Right lung (tissue), 2 donors: ENCODE measurements at regions not wholly inside any gene's neighbourhood (a gene's known extent, or its start where the extent isn't known, plus 50 kb on each side); places are given as distances from the start of the nearest gene placed in this dataset.

Experiments used
- DNase-seq, 2 donors: peaks; one replicate each; pipeline ENCODE4 v3.0.0-alpha.2; 2013

DNA sequence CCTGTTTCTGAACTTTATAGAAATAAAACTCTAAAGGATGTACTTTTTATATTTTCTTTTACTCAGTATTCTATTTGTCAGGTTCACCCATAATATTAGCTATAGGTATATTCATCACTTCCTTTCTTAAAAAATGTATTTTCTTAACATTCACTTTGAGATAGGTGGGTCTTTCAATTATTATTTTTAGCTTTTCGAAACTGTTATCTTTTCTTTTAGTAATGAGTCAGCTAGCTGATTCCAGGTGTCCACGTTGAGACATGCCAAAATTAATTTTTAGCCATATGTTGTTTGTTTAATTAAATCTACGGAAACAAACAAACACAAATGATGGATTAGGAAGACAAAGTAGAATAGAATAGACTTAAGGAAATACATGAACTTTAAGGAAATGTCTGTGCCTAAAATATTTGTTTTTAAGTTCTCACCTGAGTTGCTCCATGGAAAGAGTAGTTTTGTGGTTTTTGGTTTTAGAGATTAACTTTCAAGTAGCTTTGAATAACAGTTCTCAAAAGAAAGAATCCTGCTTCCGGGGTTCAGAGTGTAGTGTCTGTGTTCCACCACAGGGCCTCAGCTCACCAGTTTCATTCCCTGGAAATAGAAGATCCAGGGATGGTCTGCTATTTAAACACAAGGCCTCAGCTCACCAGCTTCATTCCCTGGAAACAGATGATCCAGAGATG, 435.0 kb downstream of the HAO1 start:
- DNase-seq: no peak

DNA sequence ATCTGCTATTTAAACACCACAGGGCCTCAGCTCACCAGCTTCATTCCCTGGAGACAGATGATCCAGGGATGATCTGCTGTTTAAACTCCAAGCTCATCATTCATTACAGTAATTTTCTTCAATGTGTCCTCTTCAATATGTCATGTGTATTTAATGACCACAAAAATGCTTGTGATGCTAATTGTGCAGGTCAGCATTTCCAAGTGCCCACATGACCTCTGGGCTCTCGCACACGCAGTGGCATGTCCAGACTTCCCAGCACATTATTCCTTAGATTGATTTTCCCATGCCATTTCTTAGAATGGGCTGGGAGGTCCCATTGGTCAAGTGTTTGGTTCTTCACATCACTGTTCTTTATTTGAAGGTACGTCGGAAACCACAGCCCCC, 434.4 kb downstream of the HAO1 start:
- DNase-seq: no peak

DNA sequence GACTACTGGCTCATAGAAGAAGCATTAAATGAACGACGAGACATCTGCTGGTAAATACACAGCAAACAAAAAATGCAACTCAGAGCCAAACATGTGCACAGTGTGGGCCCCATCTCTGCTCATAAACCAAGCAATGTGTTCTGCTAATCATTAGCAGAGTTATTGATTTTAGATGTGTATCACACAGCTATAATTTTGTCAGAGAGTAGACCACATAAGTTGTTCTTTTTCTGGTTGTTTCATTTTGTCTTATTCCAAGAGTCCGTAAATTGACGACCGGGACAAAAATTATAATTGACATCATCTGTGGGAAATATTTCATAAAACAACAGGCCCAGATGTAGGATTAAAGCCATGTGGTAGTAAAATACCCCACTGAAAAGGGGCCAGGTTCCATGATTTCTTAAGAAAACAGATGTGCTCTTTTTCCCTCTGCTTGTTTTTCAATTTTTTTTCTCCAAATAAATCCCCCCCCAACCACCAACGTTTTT, 423.6 kb downstream of the HAO1 start:
- DNase-seq: no peak

DNA sequence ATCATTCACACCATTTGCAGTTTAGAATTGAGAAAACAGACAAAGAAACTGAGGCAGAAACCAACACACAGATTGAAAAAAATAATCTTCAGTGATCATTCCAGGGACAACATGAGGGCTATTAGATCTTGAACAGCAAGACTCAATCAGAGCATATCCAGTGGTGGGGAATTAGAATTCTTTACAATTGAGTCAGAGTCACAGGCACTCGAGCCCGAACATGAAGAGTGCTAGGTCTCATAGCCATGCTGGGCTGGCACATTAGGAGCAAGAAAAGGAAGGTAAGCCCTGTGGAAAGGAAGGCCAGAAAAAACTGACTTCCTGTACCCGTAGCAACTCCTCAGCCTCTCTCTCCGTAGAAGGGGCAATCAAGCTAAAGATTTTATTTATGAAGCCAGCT, 419.9 kb downstream of the HAO1 start:
- DNase-seq: no peak

DNA sequence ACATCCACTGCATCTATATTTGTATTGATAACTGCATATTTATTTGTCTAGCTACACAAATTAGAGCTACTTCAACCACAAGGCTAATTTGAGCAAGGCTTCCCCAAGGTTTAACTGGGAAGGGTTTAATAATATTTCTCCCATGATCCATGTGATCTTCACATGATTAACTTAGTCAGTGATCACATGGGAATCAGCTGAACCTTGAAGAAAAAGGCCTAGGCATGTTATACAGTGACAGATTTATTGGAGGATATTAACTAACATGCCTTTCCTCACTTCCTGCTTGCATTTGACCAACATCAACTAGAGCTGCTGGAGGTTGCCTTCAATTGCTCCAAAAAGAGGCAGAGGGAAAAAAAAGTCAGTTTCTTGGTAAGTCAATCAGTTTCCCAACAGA, 417.0 kb downstream of the HAO1 start:
- DNase-seq: no peak

DNA sequence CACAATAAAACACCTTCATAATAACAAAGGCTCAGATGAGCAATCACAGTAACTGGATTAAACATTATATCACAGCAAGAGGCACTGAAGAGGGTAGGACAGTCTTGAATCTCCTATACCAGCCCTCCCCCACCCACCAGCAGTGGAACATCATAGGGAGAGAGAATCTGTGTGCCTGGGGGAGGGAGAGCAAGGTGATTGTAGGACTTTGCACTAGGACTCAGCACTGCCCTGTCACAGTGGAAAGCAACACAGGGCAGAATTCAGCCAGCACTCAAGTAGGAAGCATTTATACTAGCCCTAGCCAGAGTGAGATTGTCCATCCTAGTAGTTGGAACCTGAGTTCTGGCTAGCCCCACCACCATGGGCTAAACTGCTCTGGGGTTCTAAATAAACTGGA, 400.2 kb downstream of the HAO1 start:
- DNase-seq: no peak

DNA sequence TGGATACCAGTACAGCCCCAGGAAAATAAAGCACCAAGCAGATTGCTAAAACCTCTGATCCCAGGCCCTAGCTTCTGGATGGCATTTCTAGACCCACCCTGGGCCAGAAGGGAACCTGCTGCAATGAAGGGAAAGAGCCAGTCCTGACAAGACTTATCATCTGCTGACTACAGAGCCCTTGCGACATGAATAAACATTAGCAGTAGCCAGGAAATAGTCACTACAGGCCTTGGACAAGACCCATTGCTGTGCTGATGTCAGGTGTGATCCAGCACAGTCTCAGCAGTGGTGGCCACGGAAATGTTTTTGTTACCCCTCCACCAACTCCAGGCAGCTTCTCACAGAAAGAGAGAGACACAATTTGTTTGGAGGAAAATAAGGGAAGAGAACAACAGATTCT, 399.3 kb downstream of the HAO1 start:
- DNase-seq: no peak

DNA sequence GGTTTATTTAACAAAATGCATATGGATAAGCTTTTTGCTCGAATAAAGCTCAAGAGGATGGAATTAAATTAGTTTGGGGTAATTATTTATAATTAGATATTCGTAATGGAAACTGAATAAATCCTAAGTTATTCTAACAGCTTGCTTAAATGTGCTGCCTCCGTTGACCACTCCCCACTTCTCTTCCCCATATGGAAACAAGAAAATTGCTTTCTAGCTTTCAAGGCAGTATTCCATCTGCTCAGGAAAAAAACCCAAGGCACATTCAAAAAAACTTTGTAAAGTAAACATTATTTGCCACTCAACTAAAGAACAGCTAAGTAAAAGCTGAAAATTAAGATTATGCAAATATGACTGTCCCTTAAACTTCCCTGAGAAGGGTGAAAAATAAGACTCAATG, 369.2 kb downstream of the HAO1 start:
- no peak for DNase-seq

DNA sequence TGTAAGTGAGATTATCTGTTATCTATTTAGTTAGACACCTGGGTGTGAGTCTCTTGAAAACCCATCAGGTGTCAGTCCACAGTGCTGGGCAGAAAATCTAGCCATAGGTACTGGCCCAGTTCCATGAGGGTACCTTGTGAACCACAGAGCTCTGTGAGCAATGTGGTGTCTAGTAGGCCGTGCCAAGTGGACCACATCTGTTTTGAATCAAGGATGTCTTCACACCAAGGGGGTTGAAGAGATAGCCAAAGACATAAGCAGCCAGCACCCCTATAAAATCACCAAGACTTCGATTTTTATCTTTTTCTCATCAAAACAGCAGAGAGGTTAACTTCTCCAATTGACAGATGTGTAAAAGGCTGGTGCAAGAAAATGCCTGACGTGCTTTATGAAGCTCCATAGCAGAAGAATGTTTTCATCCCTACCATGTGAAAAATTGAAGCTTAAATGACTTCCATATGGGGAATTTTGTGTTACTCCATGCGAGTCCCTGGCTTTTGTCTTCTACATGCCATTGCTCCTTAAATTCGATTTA, 368.7 kb downstream of the HAO1 start:
- DNase-seq: no peak

DNA sequence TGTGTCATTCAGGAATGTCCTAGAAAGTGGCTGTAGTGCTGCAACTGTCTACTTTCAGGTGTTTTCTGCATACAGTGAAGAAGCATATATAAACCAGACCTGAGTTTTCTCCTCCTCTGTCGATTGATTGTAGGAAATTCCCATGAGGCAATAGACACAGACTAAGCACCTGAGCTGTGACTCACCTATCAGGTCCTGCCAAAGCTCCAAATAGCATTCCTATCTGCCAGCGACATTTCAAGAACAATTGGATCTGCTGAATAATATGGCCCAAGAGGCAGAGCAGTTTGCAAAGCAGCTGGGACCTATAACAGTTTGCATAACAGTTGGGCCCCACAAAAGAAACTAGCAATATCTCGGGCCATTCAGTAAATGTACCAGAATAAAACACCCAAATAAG, 360.4 kb downstream of the HAO1 start:
- DNase-seq: no peak

DNA sequence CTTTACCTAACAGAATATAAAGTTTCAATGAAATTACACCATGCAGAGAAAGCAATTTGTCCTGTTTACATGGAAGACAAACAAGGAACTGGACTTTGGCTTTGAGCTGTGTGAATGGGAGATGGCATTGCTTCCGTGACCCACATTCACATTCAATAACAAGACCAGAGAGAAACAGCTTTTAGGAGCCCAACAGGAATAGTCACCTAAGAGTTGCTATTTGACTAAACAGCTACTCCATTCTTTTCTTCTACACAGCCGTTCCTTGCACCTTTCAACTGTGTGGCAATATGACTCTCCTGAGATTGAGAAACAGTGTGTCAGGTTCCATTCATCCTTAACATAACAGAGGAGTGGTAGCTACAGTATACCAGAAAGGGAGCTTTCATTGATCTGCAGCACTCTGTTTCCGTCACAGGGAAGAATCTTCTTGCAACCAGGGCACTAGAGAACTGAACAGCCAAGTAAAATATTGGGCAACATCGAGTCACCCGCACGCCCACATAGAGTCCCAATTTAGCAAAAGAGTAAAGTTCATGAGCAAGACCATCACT, 355.1 kb downstream of the HAO1 start:
- no peak for DNase-seq

DNA sequence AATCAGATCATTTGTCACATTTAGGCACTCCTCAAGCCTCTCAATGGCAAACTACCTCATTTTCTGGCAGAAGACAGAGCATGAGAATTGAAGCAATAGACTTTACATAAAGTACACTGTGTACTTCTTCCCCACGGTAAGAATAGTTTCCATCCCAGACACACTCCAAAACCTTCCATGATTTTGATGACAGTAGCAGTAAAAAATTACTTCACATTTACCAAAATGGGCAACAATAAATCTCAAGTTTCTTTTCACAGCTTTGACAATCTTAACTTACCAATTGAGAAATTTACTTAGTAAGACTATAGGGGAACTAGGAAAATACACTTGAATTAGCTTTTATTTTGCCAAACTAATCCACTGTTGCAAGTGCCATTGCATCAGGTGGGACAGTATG, 353.8 kb downstream of the HAO1 start:
- DNase-seq: no peak

DNA sequence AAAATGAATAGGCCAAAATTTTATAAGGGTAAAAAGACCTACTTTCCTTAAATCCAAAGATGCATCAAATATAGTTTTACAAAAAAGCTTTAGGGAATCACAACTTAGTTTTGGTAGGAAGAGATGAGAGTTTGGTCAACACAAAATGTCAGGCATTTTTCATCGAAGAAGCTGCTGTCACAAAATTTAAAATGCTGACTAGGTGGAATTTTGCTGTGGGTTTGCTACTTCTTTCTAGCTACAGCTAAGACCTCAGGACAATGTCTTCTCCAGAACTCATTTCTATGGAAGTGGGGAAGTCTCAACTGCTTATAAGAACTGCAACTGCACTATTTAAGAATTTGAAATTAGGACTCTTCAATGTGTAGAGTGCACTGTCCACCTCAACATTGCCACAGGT, 351.1 kb downstream of the HAO1 start:
- DNase-seq: no peak

DNA sequence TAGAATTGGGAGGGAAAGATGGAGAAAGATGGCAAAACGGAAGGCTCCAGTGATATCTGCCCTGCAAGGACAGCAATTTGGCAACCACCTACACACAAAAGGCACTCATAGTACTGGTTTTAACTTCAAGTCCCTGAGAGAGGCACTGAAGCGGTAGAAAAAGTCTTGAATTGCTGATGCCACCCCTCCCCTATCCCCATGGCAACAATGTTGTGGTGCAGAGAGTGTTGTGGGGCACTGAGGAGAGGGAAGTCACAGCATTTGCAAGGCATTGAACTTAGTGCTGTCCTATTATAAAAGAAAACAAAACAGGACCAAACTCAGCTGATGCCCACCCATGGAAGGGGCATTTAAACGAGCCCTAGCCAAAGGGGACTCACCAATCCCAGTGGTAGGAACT, 343.7 kb downstream of the HAO1 start:
- DNase-seq: no peak

DNA sequence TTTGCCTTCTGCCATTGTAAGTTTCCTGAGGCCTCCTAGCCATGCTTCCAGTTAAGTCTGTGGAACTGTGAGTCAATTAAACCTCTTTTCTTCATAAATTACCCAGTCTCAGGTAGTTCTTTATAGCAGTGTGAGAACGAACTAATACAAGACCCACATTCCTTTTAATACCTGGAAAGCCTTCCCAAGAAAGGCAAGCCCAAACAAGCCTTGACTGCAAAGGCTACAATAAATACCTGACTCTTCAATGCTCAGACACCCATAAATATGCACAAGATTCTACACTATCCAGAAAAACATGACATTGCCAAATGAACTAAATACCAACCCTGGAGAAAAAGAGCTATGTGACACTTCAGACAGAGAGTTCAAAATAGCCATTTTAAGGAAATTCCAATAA, 338.8 kb downstream of the HAO1 start:
- no peak for DNase-seq

DNA sequence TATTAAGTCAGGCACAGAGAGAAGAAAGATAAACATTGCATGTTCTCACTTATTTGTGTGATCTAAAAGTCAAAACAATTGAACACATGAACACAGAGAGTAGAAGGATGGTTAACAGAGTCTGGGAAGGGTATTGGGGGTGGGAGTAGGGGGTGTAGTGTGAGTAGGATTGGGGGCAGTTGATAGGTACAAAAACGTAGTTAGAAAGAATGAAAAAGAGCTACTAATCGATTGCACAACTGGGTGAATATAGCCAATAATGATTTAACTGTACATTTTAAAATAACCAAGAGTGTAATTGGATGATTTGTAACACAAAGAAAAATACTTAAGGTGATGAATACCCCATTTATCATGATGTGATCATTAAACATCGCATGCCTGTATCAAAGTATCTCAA, 333.3 kb downstream of the HAO1 start:
- DNase-seq: no peak

DNA sequence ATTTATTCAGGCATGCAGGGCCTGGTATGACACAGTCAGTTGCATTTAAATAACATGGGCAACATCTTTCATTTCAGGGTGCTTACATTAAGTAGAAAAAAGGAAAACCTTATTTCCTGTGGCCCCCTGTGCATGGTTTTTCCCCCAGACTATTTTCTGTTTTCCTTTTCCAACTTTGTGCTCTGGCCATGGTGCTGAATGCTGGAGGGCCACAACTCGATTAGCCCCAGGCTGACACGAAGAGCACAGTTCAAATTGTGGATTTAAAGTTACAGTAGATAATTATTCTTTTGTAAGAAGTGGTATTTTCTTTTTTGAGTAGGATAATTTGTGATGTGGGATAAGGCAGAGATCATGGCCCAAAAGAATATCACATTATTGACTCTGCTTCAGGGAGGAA, 332.0 kb downstream of the HAO1 start:
- DNase-seq: no peak

DNA sequence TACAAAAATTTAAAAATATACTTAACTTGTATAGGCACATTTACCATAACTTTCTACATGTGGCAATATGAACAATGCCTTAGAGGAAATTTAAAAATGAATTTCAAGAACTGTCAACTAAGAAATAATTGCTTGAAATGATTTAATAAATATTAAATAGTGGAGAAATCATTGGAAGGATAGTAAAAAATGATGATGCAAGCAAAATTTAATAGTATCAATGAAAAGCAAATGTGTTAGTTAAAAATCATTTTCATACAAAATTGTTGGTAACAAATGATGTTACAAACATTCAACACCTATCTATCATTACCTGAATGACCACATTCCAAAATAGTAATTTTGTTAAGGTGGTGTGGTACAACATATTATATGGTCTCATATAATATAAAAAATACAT, 331.0 kb downstream of the HAO1 start:
- no peak for DNase-seq

DNA sequence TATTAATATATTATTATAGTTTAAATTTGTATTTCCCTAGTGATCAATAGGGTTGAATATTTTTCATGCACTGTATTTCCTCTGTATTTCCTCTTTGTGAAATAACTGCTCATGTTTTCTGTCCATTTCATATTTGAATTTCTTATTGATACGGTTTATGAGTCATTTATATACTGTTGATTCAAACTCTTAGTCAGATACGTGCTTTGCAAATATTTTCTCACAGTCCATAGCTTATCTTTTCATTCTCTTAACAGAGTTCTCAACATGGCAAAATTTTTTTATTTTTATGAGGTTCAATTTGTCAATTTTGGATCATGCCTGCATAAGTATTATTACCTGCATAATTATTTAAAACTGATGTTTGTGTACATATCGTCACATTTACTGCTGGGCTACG, 329.6 kb downstream of the HAO1 start:
- DNase-seq: no peak

DNA sequence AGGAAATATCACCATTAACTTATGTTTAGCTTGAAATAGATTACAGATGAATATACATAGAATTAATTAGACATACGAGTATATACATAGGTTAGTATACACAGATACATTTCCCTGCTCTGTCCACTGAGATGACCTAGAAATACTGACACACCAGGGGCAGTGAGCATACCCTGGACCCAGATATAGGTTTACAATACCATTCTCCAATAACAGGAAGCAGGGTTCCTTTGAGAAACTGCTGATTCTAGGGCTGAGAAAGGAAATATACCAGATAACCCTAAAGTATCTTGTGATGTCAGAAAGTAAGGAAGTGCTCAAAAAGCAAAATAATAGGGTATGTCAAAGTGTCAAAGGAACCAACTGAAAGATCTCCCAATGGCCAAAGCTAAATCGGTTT, 322.5 kb downstream of the HAO1 start:
- no peak for DNase-seq

DNA sequence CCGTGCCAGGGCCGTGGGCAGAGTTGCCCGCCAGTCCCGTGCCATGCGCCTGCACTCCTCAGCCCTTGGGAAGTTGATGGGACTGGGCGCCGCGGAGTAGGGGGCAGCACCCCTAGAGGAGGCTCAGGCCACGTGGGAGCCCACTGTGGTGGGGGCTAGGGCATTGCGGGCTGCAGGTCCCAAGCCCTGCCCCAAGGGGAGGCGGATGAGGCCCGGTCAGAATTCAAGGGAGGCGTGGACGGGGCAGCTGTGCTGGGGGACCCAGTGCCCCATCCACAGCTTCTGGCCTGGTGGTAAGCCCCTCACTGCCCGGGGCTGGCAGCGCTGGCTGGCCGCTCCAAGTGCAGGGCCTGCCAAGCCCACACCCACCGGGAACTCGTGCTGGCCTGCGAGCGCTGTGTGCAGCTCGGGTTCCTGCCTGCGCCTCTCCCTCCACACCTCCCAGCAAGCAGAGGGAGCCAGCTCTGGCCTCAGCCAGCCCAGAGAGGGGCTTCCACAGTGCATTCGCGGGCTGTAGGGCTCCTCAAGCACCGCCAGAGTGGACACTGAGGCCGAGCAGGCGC, 317.8 kb downstream of the HAO1 start:
- DNase-seq: no peak

DNA sequence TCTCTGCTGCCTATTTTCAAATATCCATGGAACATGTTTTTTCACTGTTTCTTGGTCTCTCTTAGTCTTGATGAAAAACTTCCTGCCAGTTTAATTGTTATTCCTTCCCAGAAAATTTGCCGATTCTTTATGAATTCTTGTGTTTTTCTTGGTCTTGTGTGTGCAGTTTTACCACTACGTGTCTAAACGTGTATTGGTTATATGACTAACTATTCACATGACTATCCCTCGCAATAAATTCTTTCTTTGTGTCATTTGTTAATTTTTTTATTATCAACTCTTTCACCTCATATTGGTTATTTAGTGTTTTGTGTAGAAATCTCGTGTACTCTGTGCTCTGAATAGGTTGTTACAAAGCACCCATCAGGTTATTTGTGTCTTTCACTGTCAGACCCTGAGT, 315.4 kb downstream of the HAO1 start:
- DNase-seq: no peak
